SJCRH30 (cell line): ENCODE measurements at regions not wholly inside any gene's neighbourhood (a gene's known extent, or its start where the extent isn't known, plus 50 kb on each side); places are given as distances from the start of the nearest gene placed in this dataset.
A peak's percentile ranks its signal among the peaks of the same experiment; 100 is the strongest.
"Not testable (repeated sequence)": the region's sequence is repeated elsewhere in the genome, so short reads cannot be mapped to it uniquely, and the experiment has no call there.

ENCODE experiments used
- DNase-seq, 2 experiments: peaks; one replicate each; pipeline ENCODE4 v3.0.0-alpha.2; 2015 to 2020
- H3K27ac ChIP-seq: fragments of 250-450 bp; sonication (Bioruptor Pico); 2 replicates; pipeline ENCODE4 v1.5.1; 2020; ENCODE audit warnings: mild to moderate bottlenecking, moderate library complexity
- H3K27me3 ChIP-seq: fragments of 250-450 bp; sonication (Bioruptor Pico); 2 replicates; pipeline ENCODE4 v1.5.1; 2020; ENCODE audit warnings: mild to moderate bottlenecking, moderate library complexity
- H3K36me3 ChIP-seq: fragments of 250-450 bp; sonication (Bioruptor Pico); 2 replicates; pipeline ENCODE4 v1.5.1; 2020; ENCODE audit warnings: mild to moderate bottlenecking, moderate library complexity
- H3K4me1 ChIP-seq: fragments of 250-450 bp; sonication (Bioruptor Pico); 2 replicates; pipeline ENCODE4 v1.5.1; 2020; ENCODE audit warnings: mild to moderate bottlenecking, moderate library complexity
- H3K4me3 ChIP-seq: fragments of 250-450 bp; sonication (Bioruptor Pico); 2 replicates; pipeline ENCODE4 v1.5.1; 2020; ENCODE audit warnings: mild to moderate bottlenecking, moderate library complexity
- H3K9me3 ChIP-seq: fragments of 250-450 bp; sonication (Bioruptor Pico); replicated peaks from 2 replicates; pipeline ENCODE4 v1.5.1; 2020; ENCODE audit warnings: mild to moderate bottlenecking, moderate library complexity

GRCh38 chr7:46039813-46040212 is 118.7 kb upstream of the IGFBP3 start:
- H3K36me3 ChIP-seq, H3K27ac ChIP-seq, H3K27me3 ChIP-seq, H3K4me1 ChIP-seq, H3K4me3 ChIP-seq, H3K9me3 ChIP-seq, DNase-seq: not testable (repeated sequence)

GRCh38 chr7:46035166-46035565 is 114.1 kb upstream of the IGFBP3 start:
- no peak for DNase-seq
- H3K27ac ChIP-seq: no peak overlapping the region
- H3K36me3 ChIP-seq: no peaks in the 10 kb centered on the region
- 0 out of 2 replicates have a peak, but pooled peaks cover 4% of the 10 kb centered on the region for H3K27me3 ChIP-seq
- no peak overlapping the region for H3K4me3 ChIP-seq
- no peaks in the 10 kb centered on the region; the same call in none of the 2 replicates for H3K9me3 ChIP-seq
- peaks cover 4% of the 10 kb centered on the region; the same call in 1 of the 2 replicates for H3K4me1 ChIP-seq

- no peaks in the 10 kb centered on the region for H3K36me3 ChIP-seq
- H3K27me3 ChIP-seq: 0 out of 2 replicates have a peak, but pooled peaks cover 4% of the 10 kb centered on the region
- DNase-seq: no peak
- H3K4me1 ChIP-seq: peaks cover 4% of the 10 kb centered on the region; the same call in 1 of the 2 replicates
- no peaks in the 10 kb centered on the region; the same call in none of the 2 replicates for H3K9me3 ChIP-seq
- H3K27ac ChIP-seq: no peak overlapping the region
- no peak overlapping the region for H3K4me3 ChIP-seq
Observed at GRCh38 chr7:46034056-46034768, 113.1 kb upstream of the IGFBP3 start.

- H3K4me3 ChIP-seq: no peak overlapping the region
- 0 out of 2 replicates have a peak, but pooled peaks cover 4% of the 10 kb centered on the region for H3K27me3 ChIP-seq
- no peak overlapping the region for H3K27ac ChIP-seq
- H3K4me1 ChIP-seq: peaks cover 4% of the 10 kb centered on the region; the same call in 1 of the 2 replicates
- DNase-seq: no peak
- H3K36me3 ChIP-seq: no peaks in the 10 kb centered on the region
- H3K9me3 ChIP-seq: no peaks in the 10 kb centered on the region; the same call in none of the 2 replicates
Observed at GRCh38 chr7:46033592-46033991, 112.5 kb upstream of the IGFBP3 start.

GRCh38 chr7:46032942-46033341 is 111.9 kb upstream of the IGFBP3 start:
- Histone ChIP-seq H3K27ac (no peak overlapping the region), H3K4me1 (no peaks in the 10 kb centered on the region), H3K36me3 (no peaks in the 10 kb centered on the region), H3K9me3 (no peaks in the 10 kb centered on the region; the same call in 1 of the 2 replicates), H3K27me3 (0 out of 2 replicates have a peak, but pooled peaks cover 4% of the 10 kb centered on the region), H3K4me3 (no peak overlapping the region)
- no peak for DNase-seq

- H3K27me3 ChIP-seq: 0 out of 2 replicates have a peak, but pooled peaks cover 4% of the 10 kb centered on the region
- no peaks in the 10 kb centered on the region for H3K36me3 ChIP-seq
- no peak overlapping the region for H3K4me3 ChIP-seq
- DNase-seq: no peak
- H3K4me1 ChIP-seq: no peaks in the 10 kb centered on the region
- H3K9me3 ChIP-seq: no peaks in the 10 kb centered on the region; the same call in 1 of the 2 replicates
- H3K27ac ChIP-seq: no peak overlapping the region
Observed at GRCh38 chr7:46032353-46032752, 111.3 kb upstream of the IGFBP3 start.

GRCh38 chr7:46029111-46029704 is 108.1 kb upstream of the IGFBP3 start:
- peaks cover 5% of the 10 kb centered on the region; the same call in 1 of the 2 replicates for H3K27me3 ChIP-seq
- H3K27ac ChIP-seq: no peak overlapping the region
- no peaks in the 10 kb centered on the region; the same call in 1 of the 2 replicates for H3K4me1 ChIP-seq
- no peaks in the 10 kb centered on the region for H3K9me3 ChIP-seq
- no peaks in the 10 kb centered on the region for H3K36me3 ChIP-seq
- no peak overlapping the region for H3K4me3 ChIP-seq
- no peak for DNase-seq

GRCh38 chr7:46028246-46028645 is 107.2 kb upstream of the IGFBP3 start:
- Histone ChIP-seq H3K27me3 (peaks cover 5% of the 10 kb centered on the region; the same call in 1 of the 2 replicates), H3K9me3 (no peaks in the 10 kb centered on the region)
- DNase-seq: no peak

GRCh38 chr7:46026741-46027140 is 105.7 kb upstream of the IGFBP3 start:
- Histone ChIP-seq H3K4me1 (no peaks in the 10 kb centered on the region; the same call in 1 of the 2 replicates), H3K9me3 (no peaks in the 10 kb centered on the region), H3K27ac (no peak overlapping the region), H3K36me3 (no peaks in the 10 kb centered on the region), H3K27me3 (peaks cover 8% of the 10 kb centered on the region; the same call in 1 of the 2 replicates), H3K4me3 (no peak overlapping the region)
- DNase-seq: no peak

More at GRCh38 chr7:46028246-46028645, 107.2 kb upstream of the IGFBP3 start:
- Histone ChIP-seq H3K27ac (no peak overlapping the region), H3K4me1 (no peaks in the 10 kb centered on the region; the same call in 1 of the 2 replicates), H3K4me3 (no peak overlapping the region), H3K36me3 (no peaks in the 10 kb centered on the region)

GRCh38 chr7:46024263-46024916 is 103.3 kb upstream of the IGFBP3 start:
- no peak for DNase-seq
- Histone ChIP-seq H3K27ac (no peak overlapping the region), H3K9me3 (no peaks in the 10 kb centered on the region), H3K36me3 (no peaks in the 10 kb centered on the region), H3K4me1 (no peaks in the 10 kb centered on the region; the same call in 1 of the 2 replicates), H3K27me3 (peaks cover 8% of the 10 kb centered on the region; the same call in 1 of the 2 replicates), H3K4me3 (no peak overlapping the region)

GRCh38 chr7:46022397-46022796 is 101.3 kb upstream of the IGFBP3 start:
- no peak overlapping the region for H3K27ac ChIP-seq
- H3K36me3 ChIP-seq: no peaks in the 10 kb centered on the region
- peaks cover 8% of the 10 kb centered on the region; the same call in 1 of the 2 replicates for H3K27me3 ChIP-seq
- H3K9me3 ChIP-seq: no peaks in the 10 kb centered on the region
- no peaks in the 10 kb centered on the region; the same call in 1 of the 2 replicates for H3K4me1 ChIP-seq
- no peak overlapping the region for H3K4me3 ChIP-seq
- DNase-seq: no peak

GRCh38 chr7:46015107-46015868 is 94.2 kb upstream of the IGFBP3 start:
- DNase-seq: peak; percentile 97 to 98
- Histone ChIP-seq H3K36me3 (no peaks in the 10 kb centered on the region), H3K4me3 (0 out of 2 replicates have a peak overlapping the region, but pooled peaks have one; percentile 15), H3K9me3 (no peaks in the 10 kb centered on the region), H3K27me3 (no peaks in the 10 kb centered on the region), H3K4me1 (peaks cover 16% of the 10 kb centered on the region), H3K27ac (peak overlapping the region; percentile 24)

GRCh38 chr7:46011501-46011900 is 90.4 kb upstream of the IGFBP3 start:
- Histone ChIP-seq H3K27me3 (no peaks in the 10 kb centered on the region), H3K9me3 (no peaks in the 10 kb centered on the region), H3K4me1 (peaks cover 16% of the 10 kb centered on the region), H3K27ac (no peak overlapping the region), H3K36me3 (no peaks in the 10 kb centered on the region), H3K4me3 (no peak overlapping the region)
- DNase-seq: no peak

- H3K27me3 ChIP-seq: no peaks in the 10 kb centered on the region
- no peaks in the 10 kb centered on the region for H3K36me3 ChIP-seq
- no peaks in the 10 kb centered on the region for H3K9me3 ChIP-seq
- H3K4me1 ChIP-seq: peaks cover 14% of the 10 kb centered on the region
- no peak overlapping the region for H3K4me3 ChIP-seq
- DNase-seq: no peak
- H3K27ac ChIP-seq: no peak overlapping the region
Observed at GRCh38 chr7:46011059-46011458, 90.0 kb upstream of the IGFBP3 start.
